ENCODE measurements at regions not wholly inside any gene's neighbourhood (a gene's known extent, or its start where the extent isn't known, plus 50 kb on each side); places are given as distances from the start of the nearest gene placed in this dataset.

- DNase-seq (ENCODE audit: low read depth, low spot score) = no peak
These were observed 811.5 kb upstream of the CHAC2 start for GRCh38 chr2:52956118-52956517.

- DNase-seq (ENCODE audit: low read depth, low spot score) = no peak
These were observed 812.5 kb upstream of the CHAC2 start for GRCh38 chr2:52955079-52955478.

GRCh38 chr2:52940101-52940500, 827.5 kb upstream of the CHAC2 start:
- DNase-seq (ENCODE audit: low read depth, low spot score) = no peak

- DNase-seq (ENCODE audit: low read depth, low spot score) = no peak
These were observed 828.4 kb upstream of the CHAC2 start for GRCh38 chr2:52939250-52939649.

- no peak for DNase-seq (ENCODE audit: low read depth, low spot score)
These were observed 831.6 kb upstream of the CHAC2 start for GRCh38 chr2:52936029-52936428.

DNA sequence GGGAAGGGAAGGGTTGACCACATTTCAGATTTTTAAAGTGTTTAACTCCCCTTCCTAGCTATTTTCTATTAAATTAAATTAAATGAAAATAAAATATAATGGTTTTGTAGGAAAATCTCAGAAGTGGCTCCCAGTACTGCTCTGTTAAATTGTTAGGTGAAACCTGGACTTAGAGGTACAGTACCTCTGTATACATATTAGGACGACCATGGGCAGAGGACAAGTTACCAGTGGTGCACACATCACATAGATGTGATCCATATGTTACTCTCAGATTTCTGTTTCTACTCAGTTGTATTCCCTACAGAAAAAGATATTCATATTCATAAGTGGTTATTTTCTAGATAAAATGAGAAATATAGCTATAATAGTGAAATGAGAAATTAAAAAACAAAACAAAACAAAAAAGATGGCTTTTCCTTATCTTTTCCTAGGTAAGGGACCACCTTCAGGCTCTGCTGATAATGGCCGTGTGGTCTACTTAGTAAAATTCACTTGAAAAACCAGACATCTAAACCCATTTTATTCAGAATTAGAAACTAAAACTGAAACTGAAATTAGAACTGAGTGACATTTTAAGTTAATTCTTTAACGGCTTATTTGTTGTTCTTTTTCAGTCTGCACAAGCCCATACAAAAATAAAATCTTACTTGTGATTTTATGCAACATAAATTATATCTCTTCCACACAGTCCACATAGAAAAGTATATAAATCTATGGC, 832.5 kb upstream of the CHAC2 start:
- DNase-seq (ENCODE audit: low read depth, low spot score) = no peak

DNA sequence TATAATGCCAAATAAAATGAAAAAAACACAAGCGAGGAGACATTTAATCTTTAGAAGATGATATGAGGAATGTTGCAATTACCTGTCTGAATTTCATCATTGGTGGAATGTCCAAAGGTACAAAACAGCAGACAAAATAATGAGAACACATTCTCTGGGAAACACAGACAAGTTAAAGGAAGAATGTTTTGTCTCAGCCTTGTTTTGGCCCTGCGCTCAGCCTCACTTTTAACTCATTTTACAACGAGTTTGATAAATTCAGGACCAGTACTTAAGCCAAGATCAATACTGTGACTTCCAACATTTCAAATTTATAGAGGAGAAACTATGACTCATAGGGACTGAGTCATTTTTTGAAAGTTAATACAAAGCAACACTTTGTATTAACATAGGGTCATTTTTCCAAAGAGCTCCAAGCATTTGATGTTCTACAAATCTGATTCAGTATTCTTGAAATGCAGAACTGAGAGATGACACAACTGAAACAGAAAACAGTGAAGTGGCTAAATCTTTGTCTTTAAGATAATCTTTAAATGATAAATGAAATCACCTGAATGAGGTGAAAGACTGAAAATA, 833.2 kb upstream of the CHAC2 start:
- no peak for DNase-seq (ENCODE audit: low read depth, low spot score)

GRCh38 chr2:52933878-52934277, 833.7 kb upstream of the CHAC2 start:
- DNase-seq (ENCODE audit: low read depth, low spot score) = no peak

GRCh38 chr2:52931660-52932059, 835.9 kb upstream of the CHAC2 start:
- no peak for DNase-seq (ENCODE audit: low read depth, low spot score)

DNA sequence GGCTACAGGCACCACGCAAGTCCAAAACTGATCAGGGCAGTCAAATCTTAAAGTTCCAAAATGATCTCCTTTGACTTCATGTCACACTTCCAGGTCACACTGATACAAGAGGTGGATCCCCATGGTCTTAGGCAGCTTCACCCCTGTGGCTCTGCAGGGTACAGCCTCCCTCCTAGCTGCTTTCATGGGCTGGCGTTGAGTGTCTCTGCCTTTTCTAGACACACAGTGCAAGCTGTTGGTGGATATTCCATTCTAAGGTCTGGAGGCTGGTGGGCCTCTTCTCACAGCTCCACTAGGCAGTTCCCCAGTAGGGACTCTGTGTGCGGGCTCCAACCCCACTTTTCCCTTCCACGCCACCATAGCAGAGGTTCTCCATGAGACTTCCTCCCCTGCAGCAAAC, 838.2 kb upstream of the CHAC2 start:
- no peak for DNase-seq (ENCODE audit: low read depth, low spot score)

- DNase-seq (ENCODE audit: low read depth, low spot score) = no peak
These were observed 847.9 kb upstream of the CHAC2 start for GRCh38 chr2:52919673-52920072.

DNA sequence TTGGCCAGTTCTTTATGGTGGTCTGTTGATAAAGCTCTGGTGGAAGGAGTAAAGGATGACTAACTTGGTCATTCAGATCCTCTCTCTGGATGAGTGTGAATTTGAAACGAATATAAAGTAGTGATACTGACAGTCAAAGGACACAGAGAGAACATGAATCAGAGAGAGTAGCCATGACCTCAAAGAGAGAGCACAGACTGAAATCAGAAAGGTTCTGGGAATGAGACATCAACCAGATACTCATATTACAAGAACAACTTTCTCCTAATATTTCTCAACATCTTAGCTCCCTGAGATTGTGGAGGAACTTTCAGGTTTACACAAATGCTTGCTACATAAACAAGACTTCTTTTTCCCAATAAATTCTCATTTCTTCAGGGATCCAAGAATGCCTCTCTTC, 849.1 kb upstream of the CHAC2 start:
- DNase-seq (ENCODE audit: low read depth, low spot score) = no peak

DNA sequence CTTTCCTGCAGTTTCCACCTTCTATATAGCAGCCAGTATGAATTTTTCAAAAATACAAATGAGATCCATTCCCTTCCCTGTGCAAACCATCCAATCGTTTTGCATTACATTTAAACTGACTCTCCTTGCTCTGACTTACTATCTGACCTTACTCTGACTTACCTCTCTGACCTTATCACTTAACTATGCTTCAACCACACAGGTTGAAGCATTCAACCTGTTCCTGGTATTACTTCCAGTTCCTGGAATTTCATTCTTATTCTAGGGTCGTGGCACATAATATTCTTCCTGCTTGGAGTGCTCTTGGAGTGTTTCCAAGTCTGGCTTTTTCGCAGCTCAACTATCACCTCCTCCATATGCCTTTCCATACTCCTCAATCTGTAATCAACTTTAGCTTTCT, 850.6 kb upstream of the CHAC2 start:
- DNase-seq (ENCODE audit: low read depth, low spot score) = no peak

DNA sequence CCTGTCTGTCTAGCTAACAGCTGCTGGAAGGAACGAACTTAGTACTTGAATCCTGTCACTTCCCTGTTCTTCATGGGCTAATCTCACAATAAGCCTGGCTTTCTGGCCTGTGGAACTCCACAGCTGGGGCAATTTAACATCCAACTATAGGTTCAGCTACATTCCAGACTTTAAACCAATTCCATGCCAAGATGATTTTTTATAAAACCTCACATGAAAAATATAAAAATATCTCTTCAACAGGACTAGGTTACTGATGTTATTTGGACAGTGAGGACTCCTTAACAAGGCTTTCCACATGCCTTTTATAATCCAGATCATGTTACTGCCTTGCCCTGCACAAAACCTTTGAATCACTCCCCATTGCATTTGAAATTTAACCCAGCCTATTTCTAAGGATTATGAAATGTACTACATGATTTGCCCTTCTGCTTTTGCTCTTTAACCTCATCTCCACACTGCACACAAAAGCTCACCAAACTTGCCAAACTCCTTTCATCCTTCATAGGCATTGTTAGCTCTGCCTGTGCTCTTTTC, 863.2 kb upstream of the CHAC2 start:
- DNase-seq (ENCODE audit: low read depth, low spot score) = no peak

DNA sequence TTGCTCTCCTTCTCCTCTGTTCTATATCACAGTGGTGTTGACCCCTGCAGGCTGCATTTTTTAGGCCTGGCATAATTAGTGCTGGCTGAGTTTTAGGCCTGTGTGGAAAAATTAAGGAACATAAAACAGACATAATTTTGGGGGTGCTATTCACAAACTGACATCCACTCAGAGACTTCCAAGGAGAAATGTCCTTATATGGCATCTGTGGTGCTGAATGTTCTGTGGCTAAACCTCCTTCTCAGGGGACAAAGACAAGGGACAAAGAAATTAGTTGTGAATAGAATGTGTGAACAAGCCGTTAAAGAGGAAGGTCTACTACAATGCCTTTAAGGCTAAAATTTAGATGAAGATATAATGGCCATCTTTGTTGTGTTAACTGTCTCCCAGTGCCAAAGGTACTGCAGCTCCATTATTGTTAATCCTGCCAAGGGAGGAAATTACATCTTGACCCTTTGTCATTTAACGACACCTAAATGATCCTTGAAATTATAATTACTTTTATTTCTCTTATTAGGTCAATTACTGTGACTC, 870.0 kb upstream of the CHAC2 start:
- no peak for DNase-seq (ENCODE audit: low read depth, low spot score)

- DNase-seq (ENCODE audit: low read depth, low spot score) = no peak
These were observed 871.8 kb upstream of the CHAC2 start for GRCh38 chr2:52895726-52896340.

GRCh38 chr2:52886556-52886955, 881.0 kb upstream of the CHAC2 start:
- no peak for DNase-seq (ENCODE audit: low read depth, low spot score)

DNA sequence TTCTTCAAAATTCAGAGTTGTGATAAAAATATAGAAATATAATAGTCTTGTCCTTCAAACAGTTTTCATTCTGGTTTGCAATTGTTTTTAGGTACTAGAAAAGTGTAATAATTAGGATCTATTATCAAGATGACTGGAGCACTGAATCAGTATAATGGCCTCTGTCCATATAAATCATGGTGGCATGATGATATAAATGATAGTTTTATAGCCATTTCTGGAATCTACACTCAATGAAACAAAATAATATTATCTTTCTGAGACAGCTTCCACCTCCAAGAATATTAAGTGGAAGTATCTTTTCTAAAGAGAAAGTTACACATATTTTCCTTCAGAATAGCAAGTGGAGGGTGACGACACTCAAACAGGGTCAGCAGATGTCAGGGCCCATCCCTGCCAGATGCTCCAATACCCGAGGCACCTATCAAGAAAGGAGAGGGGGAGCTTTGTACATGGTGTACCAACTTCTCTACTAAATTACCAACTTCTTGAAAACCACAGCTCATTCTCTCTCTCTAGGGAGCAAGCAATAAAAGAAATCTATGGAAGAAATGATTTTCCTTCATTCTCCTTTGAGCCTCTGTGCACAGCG, 882.7 kb upstream of the CHAC2 start:
- DNase-seq (ENCODE audit: low read depth, low spot score) = no peak

DNA sequence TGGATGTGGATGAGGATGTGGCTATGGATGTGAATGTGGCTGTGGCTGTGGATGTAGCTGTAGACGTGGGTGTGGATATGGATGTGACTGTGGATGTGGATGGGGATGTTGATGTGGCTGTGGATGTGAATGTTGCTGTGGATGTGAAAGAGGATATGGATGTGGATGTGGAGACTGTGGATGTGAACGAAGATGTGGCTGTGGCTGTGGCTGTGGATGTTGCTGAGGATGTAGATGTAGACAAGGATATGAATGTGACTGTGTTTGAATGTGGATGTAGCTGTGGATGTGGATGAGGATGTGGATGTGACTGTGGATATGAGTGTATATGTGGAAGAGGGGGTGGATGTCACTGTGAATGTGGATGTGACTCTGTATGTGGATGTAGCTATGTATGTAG, 884.6 kb upstream of the CHAC2 start:
- no peak for DNase-seq (ENCODE audit: low read depth, low spot score)

DNA sequence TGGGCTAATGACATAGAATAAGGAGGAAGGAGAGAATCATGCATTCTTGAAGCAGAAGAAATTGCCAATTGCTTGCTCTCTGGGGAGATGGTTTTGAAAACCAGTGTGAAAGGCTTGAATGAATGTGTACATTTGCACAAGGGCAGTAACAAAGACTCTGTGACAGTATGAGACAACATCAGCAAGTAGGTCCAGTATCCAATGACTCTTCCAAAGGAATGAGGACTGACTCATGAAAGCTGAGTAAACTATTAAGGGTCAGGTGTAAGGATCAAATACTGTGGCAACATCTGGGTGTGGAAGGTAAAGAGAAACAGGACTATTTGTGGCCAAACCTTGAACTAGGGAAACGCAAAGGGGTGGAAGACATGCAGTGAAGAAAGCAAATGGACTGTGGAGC, 886.0 kb upstream of the CHAC2 start:
- DNase-seq (ENCODE audit: low read depth, low spot score) = no peak

DNA sequence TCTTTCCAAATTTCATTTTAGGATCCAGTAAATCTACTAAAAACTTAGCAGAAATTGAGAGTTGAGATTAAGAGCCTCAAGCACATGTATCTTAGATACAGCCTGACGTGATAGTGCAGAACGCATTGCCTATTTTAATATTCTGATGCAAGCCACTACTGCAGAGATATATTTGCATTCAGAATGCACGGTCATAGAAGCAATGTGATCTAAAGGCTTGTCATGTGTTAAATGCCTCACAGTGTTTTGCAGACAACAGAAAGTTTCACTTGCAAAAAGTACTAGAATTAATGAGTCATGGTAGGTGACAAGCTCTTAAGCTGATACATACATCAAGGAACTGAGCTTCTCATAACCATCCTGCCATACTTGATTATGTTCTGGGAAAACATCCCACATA, 886.7 kb upstream of the CHAC2 start:
- no peak for DNase-seq (ENCODE audit: low read depth, low spot score)

- no peak for DNase-seq (ENCODE audit: low read depth, low spot score)
These were observed 888.0 kb upstream of the CHAC2 start for GRCh38 chr2:52879561-52879960.

All from pulmonary artery endothelial cell (primary cell).